ENCODE measurements at regions not wholly inside any gene's neighbourhood (a gene's known extent, or its start where the extent isn't known, plus 50 kb on each side); places are given as distances from the start of the nearest gene placed in this dataset.

DNA sequence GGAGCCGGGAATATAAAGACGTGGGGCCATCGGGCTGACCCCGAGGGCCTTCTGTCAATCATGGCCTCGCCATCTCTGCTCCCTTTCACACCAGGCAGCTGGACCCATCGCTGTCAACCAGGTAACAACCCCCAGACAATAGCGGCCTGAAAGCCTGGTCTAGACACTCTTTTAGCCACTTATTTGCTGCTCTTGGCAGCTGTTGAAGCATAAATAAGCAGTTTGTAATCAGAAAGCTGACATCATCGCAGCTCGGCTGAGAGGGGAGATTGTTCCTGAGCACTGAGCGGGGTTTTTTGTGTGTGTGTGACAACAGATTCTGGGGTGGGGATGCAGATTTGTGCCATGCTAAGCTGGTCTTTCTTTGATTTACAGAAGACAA lies 423.6 kb upstream of the POU3F3 start:
- Histone ChIP-seq H3K4me1 (ENCODE audit: control insufficient read depth, extremely low read depth, insufficient read depth, low read length) (no peaks in the 10 kb centered on the region), H3K9ac (ENCODE audit: insufficient read depth, low read length) (no peak overlapping the region), H3K4me2 (ENCODE audit: extremely low read depth, insufficient read depth, low read length) (no peak overlapping the region), H3K79me2 (ENCODE audit: control insufficient read depth, insufficient read depth, low read length) (no peaks in the 10 kb centered on the region), H3K4me3 (replicated peaks in 1 of 4; ENCODE audit: control extremely low read depth in 1 of 4, insufficient read depth in 1 of 4, low read depth in 3 of 4, low read length in 4 of 4) (no peak overlapping the region), H3K9me3 (ENCODE audit: control insufficient read depth, insufficient read depth, low read depth, low read length) (no peaks in the 10 kb centered on the region), H3K27me3 (ENCODE audit: control insufficient read depth, insufficient read depth, low read length) (no peaks in the 10 kb centered on the region), H3K27ac (ENCODE audit: insufficient read depth, low read length) (no peak overlapping the region), H4K20me1 (ENCODE audit: control insufficient read depth, extremely low read depth, insufficient read depth, low read length) (no peaks in the 10 kb centered on the region), H2AFZ (ENCODE audit: low read length) (no peak overlapping the region), H3K36me3 (ENCODE audit: control insufficient read depth, insufficient read depth, low read length) (no peaks in the 10 kb centered on the region)
- TF ChIP-seq, protein P1, sequence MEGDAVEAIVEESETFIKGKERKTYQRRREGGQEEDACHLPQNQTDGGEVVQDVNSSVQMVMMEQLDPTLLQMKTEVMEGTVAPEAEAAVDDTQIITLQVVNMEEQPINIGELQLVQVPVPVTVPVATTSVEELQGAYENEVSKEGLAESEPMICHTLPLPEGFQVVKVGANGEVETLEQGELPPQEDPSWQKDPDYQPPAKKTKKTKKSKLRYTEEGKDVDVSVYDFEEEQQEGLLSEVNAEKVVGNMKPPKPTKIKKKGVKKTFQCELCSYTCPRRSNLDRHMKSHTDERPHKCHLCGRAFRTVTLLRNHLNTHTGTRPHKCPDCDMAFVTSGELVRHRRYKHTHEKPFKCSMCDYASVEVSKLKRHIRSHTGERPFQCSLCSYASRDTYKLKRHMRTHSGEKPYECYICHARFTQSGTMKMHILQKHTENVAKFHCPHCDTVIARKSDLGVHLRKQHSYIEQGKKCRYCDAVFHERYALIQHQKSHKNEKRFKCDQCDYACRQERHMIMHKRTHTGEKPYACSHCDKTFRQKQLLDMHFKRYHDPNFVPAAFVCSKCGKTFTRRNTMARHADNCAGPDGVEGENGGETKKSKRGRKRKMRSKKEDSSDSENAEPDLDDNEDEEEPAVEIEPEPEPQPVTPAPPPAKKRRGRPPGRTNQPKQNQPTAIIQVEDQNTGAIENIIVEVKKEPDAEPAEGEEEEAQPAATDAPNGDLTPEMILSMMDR (conservative IDR thresholded peaks at IDR 0.05 in 1 of 2, IDR thresholded peaks at IDR 0.05 in 1 of 2; ENCODE audit: low read depth in 1 of 2, low read length in 2 of 2), result no peak
- TF ChIP-seq EZH2 (IDR thresholded peaks at IDR 0.05; ENCODE audit: low read length, missing control alignments), result no peak
- peak in 1 of 2 donors; percentile 50 for DNase-seq (ENCODE audit: low read depth in 2 of 2)

DNA sequence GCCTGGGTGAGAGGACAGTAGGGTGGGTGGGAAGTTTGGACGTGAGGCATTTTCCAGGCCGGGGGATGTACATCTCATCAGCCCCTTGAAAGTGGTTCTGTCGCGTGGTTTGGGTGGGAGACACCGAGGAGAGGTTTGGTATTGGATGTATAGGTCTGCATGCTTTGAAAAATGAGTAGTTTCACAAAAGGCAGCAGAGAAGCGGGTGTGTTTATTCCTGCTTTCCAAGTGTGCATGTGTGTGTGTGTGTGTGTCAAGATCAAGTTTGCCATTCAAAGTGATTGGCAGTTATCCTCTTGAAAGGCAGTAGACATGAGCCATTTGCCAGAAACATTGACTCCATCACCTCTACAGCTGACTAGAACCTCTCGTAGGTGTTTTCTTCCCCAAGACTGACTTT lies 423.1 kb upstream of the POU3F3 start:
- Histone ChIP-seq H3K79me2 (ENCODE audit: control insufficient read depth, insufficient read depth, low read length) (no peaks in the 10 kb centered on the region), H3K4me2 (ENCODE audit: extremely low read depth, insufficient read depth, low read length) (no peak overlapping the region), H3K9ac (ENCODE audit: insufficient read depth, low read length) (no peak overlapping the region), H3K36me3 (ENCODE audit: control insufficient read depth, insufficient read depth, low read length) (no peaks in the 10 kb centered on the region), H3K9me3 (ENCODE audit: control insufficient read depth, insufficient read depth, low read depth, low read length) (no peaks in the 10 kb centered on the region), H3K27me3 (ENCODE audit: control insufficient read depth, insufficient read depth, low read length) (no peaks in the 10 kb centered on the region), H3K4me1 (ENCODE audit: control insufficient read depth, extremely low read depth, insufficient read depth, low read length) (no peaks in the 10 kb centered on the region), H3K27ac (ENCODE audit: insufficient read depth, low read length) (no peak overlapping the region), H3K4me3 (replicated peaks in 1 of 4; ENCODE audit: control extremely low read depth in 1 of 4, insufficient read depth in 1 of 4, low read depth in 3 of 4, low read length in 4 of 4) (no peak overlapping the region), H4K20me1 (ENCODE audit: control insufficient read depth, extremely low read depth, insufficient read depth, low read length) (no peaks in the 10 kb centered on the region), H2AFZ (ENCODE audit: low read length) (no peak overlapping the region)
- TF ChIP-seq EZH2 (IDR thresholded peaks at IDR 0.05; ENCODE audit: low read length, missing control alignments), result no peak
- TF ChIP-seq, protein P1 (conservative IDR thresholded peaks at IDR 0.05 in 1 of 2, IDR thresholded peaks at IDR 0.05 in 1 of 2; ENCODE audit: low read depth in 1 of 2, low read length in 2 of 2), result no peak
- no peak for DNase-seq (ENCODE audit: low read depth in 2 of 2)

DNA sequence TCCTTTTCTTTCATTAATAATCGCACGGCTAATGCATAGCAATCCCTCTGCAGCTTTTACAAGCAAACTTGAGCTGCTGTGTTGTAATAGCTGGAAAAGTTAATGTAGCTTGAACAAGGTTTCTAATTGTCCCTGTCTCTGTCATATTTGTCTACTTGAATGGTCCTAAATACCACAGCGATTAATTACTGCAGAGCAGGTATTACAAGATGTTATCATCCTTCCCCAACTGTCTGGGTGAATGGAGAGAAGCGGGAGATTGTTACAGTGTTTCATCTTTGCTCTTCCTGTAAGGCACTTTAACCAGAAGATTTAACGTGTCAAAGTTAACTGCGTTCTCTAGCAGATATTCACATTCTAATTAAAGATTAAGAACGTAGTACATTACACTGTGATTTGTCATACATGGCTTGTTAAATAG lies 422.2 kb upstream of the POU3F3 start:
- Histone ChIP-seq H3K27me3 (ENCODE audit: control insufficient read depth, insufficient read depth, low read length) (no peaks in the 10 kb centered on the region), H4K20me1 (ENCODE audit: control insufficient read depth, extremely low read depth, insufficient read depth, low read length) (no peaks in the 10 kb centered on the region), H3K79me2 (ENCODE audit: control insufficient read depth, insufficient read depth, low read length) (no peaks in the 10 kb centered on the region), H3K4me1 (ENCODE audit: control insufficient read depth, extremely low read depth, insufficient read depth, low read length) (no peaks in the 10 kb centered on the region), H3K27ac (ENCODE audit: insufficient read depth, low read length) (no peak overlapping the region), H3K4me2 (ENCODE audit: extremely low read depth, insufficient read depth, low read length) (no peak overlapping the region), H2AFZ (ENCODE audit: low read length) (no peak overlapping the region), H3K4me3 (replicated peaks in 1 of 4; ENCODE audit: control extremely low read depth in 1 of 4, insufficient read depth in 1 of 4, low read depth in 3 of 4, low read length in 4 of 4) (no peak overlapping the region), H3K36me3 (ENCODE audit: control insufficient read depth, insufficient read depth, low read length) (no peaks in the 10 kb centered on the region), H3K9ac (ENCODE audit: insufficient read depth, low read length) (no peak overlapping the region), H3K9me3 (ENCODE audit: control insufficient read depth, insufficient read depth, low read depth, low read length) (no peaks in the 10 kb centered on the region)
- DNase-seq (ENCODE audit: low read depth in 2 of 2), result peak in 1 of 2 donors; percentile 61
- TF ChIP-seq EZH2 (IDR thresholded peaks at IDR 0.05; ENCODE audit: low read length, missing control alignments), result no peak
- TF ChIP-seq, protein P1 (conservative IDR thresholded peaks at IDR 0.05 in 1 of 2, IDR thresholded peaks at IDR 0.05 in 1 of 2; ENCODE audit: low read depth in 1 of 2, low read length in 2 of 2), result no peak

Measured in fibroblast of lung (primary cell).